ENCODE measurements at regions not wholly inside any gene's neighbourhood (a gene's known extent, or its start where the extent isn't known, plus 50 kb on each side); places are given as distances from the start of the nearest gene placed in this dataset.

DNA sequence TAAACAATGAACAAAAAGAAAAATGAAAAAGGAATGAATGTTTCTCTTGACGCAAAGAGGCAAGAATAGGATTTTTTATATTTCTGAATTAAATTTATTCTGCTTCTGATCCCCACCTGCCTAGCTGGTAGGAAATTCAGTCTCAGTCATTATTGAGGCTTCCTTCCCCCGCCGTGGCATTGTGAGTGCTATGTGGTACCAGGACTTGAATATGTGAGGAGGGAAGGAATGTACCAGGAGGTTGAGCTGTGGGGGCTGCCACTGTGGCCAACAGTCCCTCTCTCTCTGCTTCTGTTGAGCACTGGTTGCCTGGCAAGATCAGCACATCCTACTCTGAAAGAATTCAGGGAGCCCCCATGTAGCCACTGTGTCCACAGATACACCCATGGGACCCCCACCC lies 368.1 kb upstream of the JARID2 start:
- TF ChIP-seq MYNN (tag by site-specific recombination; IDR thresholded peaks at IDR 0.05; ENCODE audit: borderline replicate concordance) (no peak), ZNF394 (tag by site-specific recombination; IDR thresholded peaks at IDR 0.05; ENCODE audit: borderline replicate concordance) (no peak), TCF7L2 (IDR thresholded peaks at IDR 0.05; ENCODE audit: borderline replicate concordance, low read depth, low read length) (no peak), ZNF776 (tag by site-specific recombination; IDR thresholded peaks at IDR 0.05; ENCODE audit: borderline replicate concordance) (no peak), ZSCAN30 (tag by site-specific recombination; IDR thresholded peaks at IDR 0.05) (no peak), ZNF146 (tag by site-specific recombination; IDR thresholded peaks at IDR 0.05) (no peak), ZNF670 (tag by site-specific recombination; IDR thresholded peaks at IDR 0.05; ENCODE audit: low read depth) (no peak), ZBTB7A (tag by site-specific recombination; IDR thresholded peaks at IDR 0.05; ENCODE audit: low read depth) (no peak), ZNF169 (tag by site-specific recombination; IDR thresholded peaks at IDR 0.05) (no peak), ZNF777 (tag by site-specific recombination; IDR thresholded peaks at IDR 0.05; ENCODE audit: borderline replicate concordance) (no peak), ZNF121 (tag by site-specific recombination; IDR thresholded peaks at IDR 0.05) (no peak)
- TF ChIP-seq, protein P1, sequence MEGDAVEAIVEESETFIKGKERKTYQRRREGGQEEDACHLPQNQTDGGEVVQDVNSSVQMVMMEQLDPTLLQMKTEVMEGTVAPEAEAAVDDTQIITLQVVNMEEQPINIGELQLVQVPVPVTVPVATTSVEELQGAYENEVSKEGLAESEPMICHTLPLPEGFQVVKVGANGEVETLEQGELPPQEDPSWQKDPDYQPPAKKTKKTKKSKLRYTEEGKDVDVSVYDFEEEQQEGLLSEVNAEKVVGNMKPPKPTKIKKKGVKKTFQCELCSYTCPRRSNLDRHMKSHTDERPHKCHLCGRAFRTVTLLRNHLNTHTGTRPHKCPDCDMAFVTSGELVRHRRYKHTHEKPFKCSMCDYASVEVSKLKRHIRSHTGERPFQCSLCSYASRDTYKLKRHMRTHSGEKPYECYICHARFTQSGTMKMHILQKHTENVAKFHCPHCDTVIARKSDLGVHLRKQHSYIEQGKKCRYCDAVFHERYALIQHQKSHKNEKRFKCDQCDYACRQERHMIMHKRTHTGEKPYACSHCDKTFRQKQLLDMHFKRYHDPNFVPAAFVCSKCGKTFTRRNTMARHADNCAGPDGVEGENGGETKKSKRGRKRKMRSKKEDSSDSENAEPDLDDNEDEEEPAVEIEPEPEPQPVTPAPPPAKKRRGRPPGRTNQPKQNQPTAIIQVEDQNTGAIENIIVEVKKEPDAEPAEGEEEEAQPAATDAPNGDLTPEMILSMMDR (tag by site-specific recombination; IDR thresholded peaks at IDR 0.05): no peak
- TF ChIP-seq, protein P2, sequence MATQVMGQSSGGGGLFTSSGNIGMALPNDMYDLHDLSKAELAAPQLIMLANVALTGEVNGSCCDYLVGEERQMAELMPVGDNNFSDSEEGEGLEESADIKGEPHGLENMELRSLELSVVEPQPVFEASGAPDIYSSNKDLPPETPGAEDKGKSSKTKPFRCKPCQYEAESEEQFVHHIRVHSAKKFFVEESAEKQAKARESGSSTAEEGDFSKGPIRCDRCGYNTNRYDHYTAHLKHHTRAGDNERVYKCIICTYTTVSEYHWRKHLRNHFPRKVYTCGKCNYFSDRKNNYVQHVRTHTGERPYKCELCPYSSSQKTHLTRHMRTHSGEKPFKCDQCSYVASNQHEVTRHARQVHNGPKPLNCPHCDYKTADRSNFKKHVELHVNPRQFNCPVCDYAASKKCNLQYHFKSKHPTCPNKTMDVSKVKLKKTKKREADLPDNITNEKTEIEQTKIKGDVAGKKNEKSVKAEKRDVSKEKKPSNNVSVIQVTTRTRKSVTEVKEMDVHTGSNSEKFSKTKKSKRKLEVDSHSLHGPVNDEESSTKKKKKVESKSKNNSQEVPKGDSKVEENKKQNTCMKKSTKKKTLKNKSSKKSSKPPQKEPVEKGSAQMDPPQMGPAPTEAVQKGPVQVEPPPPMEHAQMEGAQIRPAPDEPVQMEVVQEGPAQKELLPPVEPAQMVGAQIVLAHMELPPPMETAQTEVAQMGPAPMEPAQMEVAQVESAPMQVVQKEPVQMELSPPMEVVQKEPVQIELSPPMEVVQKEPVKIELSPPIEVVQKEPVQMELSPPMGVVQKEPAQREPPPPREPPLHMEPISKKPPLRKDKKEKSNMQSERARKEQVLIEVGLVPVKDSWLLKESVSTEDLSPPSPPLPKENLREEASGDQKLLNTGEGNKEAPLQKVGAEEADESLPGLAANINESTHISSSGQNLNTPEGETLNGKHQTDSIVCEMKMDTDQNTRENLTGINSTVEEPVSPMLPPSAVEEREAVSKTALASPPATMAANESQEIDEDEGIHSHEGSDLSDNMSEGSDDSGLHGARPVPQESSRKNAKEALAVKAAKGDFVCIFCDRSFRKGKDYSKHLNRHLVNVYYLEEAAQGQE (tag by site-specific recombination; IDR thresholded peaks at IDR 0.05): no peak
- TF ChIP-seq, protein P3, sequence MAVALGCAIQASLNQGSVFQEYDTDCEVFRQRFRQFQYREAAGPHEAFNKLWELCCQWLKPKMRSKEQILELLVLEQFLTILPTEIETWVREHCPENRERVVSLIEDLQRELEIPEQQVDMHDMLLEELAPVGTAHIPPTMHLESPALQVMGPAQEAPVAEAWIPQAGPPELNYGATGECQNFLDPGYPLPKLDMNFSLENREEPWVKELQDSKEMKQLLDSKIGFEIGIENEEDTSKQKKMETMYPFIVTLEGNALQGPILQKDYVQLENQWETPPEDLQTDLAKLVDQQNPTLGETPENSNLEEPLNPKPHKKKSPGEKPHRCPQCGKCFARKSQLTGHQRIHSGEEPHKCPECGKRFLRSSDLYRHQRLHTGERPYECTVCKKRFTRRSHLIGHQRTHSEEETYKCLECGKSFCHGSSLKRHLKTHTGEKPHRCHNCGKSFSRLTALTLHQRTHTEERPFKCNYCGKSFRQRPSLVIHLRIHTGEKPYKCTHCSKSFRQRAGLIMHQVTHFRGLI (tag by site-specific recombination; IDR thresholded peaks at IDR 0.05): no peak
